ENCODE measurements at regions not wholly inside any gene's neighbourhood (a gene's known extent, or its start where the extent isn't known, plus 50 kb on each side); places are given as distances from the start of the nearest gene placed in this dataset.

GRCh38 chr4:149175549-149175948 lies 640.1 kb downstream of the IQCM start:
- TF ChIP-seq CTCF (IDR thresholded peaks at IDR 0.05) (no peak), POLR2A (IDR thresholded peaks at IDR 0.05; ENCODE audit: low read length) (no peak), SREBF2 (IDR thresholded peaks at IDR 0.05) (no peak), CHD2 (IDR thresholded peaks at IDR 0.05; ENCODE audit: low read length, partially characterized antibody) (no peak), EP300 (IDR thresholded peaks at IDR 0.05) (no peak), NR3C1 (IDR thresholded peaks at IDR 0.05) (no peak), MAZ (IDR thresholded peaks at IDR 0.05; ENCODE audit: borderline replicate concordance, low read depth, low read length) (no peak), NPAS2 (CRISPR knock-in tag; IDR thresholded peaks at IDR 0.05; ENCODE audit: borderline replicate concordance) (no peak), RFX5 (IDR thresholded peaks at IDR 0.05) (no peak)
